Endothelial cell (in vitro differentiated cells): ENCODE measurements at regions not wholly inside any gene's neighbourhood (a gene's known extent, or its start where the extent isn't known, plus 50 kb on each side); places are given as distances from the start of the nearest gene placed in this dataset.

Source experiments
- DNase-seq: peaks from one replicate; pipeline ENCODE4 v3.0.0; 2021; ENCODE audit warnings: low spot score
- H3K27ac Mint-ChIP-seq: one replicate; pipeline ENCODE4 v1.8.0; 2021; ENCODE audit warnings: mixed read lengths, inconsistent platforms; ENCODE audit not compliant: unreplicated experiment
- H3K27me3 Mint-ChIP-seq: one replicate; pipeline ENCODE4 v1.8.0; 2021; ENCODE audit warnings: mild to moderate bottlenecking, moderate library complexity, mixed read lengths, inconsistent platforms; ENCODE audit not compliant: unreplicated experiment
- H3K36me3 Mint-ChIP-seq: one replicate; pipeline ENCODE4 v1.8.0; 2021; ENCODE audit warnings: mild to moderate bottlenecking, low read depth, mixed read lengths, inconsistent platforms; ENCODE audit not compliant: unreplicated experiment
- H3K4me1 Mint-ChIP-seq: one replicate; pipeline ENCODE4 v1.8.0; 2021; ENCODE audit warnings: mild to moderate bottlenecking, mixed read lengths, inconsistent platforms; ENCODE audit not compliant: unreplicated experiment
- H3K4me3 Mint-ChIP-seq: one replicate; pipeline ENCODE4 v1.8.0; 2021; ENCODE audit warnings: mild to moderate bottlenecking, mixed read lengths, inconsistent platforms; ENCODE audit not compliant: unreplicated experiment
- H3K9me3 Mint-ChIP-seq: one replicate; pipeline ENCODE4 v1.8.0; 2021; ENCODE audit warnings: mixed read lengths, inconsistent platforms; ENCODE audit not compliant: unreplicated experiment
- TF ChIP-seq, protein P1 (sequence below): fragments of 200-600 bp; sonication (generic); IDR thresholded peaks from one replicate; pipeline ENCODE4 v1.5.0; 2021; ENCODE audit warnings: antibody characterized with exemption; ENCODE audit not compliant: unreplicated experiment

DNA sequence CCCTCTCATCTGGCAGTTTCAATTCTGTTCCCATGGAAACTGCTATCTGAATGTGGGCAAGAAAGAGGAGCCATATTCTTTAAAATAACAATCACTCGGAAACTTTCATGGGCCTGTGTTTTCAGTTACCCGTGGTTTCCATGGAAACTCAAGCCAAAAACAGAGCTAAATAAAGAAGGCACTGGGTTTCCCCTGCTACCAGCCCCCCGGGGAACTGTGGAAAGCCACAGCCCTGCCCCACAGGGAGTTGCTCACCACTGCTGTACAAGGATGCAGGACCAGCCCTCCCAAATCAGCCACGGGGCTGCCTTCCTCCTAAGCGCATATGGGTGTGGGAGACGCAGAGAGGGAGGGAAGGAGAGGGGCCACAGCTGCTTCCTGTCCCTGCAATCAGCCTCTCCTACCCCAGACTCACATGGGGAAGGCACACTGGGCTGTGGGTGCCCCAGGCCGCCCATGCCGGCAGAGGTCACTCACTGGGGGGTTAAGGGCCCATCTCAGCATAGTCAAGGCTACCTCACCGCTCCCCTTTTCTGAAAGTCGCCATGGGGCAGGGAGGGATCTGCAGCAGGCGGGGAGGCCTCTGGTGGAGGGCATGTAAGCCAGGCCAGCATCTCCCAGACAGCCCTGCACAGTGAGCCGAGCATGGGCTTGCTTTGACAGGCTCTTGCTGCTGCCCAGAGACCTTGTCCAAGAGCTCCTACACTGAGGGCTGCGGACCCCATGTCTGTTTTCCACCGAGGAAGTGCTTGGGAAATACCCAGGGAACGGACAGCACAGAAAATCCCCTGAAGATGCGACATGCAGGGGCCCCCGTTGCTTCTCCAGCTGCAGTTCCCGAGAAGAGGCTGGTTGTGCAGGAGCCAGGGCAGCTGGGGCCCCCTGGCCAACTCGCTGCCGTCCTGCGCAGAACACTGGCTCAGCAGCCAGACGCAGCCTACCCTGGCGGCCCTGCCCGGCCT, 157.3 kb upstream of the PPP2R2D start:
- Mint-ChIP-seq H3K9me3 (no peaks in the 10 kb centered on the region), H3K36me3 (no peaks in the 10 kb centered on the region), H3K27ac (no peak overlapping the region), H3K4me3 (no peak overlapping the region), H3K4me1 (peaks cover 5% of the 10 kb centered on the region), H3K27me3 (peaks cover 21% of the 10 kb centered on the region)
- DNase-seq, result no peak
- TF ChIP-seq, protein P1, sequence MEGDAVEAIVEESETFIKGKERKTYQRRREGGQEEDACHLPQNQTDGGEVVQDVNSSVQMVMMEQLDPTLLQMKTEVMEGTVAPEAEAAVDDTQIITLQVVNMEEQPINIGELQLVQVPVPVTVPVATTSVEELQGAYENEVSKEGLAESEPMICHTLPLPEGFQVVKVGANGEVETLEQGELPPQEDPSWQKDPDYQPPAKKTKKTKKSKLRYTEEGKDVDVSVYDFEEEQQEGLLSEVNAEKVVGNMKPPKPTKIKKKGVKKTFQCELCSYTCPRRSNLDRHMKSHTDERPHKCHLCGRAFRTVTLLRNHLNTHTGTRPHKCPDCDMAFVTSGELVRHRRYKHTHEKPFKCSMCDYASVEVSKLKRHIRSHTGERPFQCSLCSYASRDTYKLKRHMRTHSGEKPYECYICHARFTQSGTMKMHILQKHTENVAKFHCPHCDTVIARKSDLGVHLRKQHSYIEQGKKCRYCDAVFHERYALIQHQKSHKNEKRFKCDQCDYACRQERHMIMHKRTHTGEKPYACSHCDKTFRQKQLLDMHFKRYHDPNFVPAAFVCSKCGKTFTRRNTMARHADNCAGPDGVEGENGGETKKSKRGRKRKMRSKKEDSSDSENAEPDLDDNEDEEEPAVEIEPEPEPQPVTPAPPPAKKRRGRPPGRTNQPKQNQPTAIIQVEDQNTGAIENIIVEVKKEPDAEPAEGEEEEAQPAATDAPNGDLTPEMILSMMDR, result no peak

DNA sequence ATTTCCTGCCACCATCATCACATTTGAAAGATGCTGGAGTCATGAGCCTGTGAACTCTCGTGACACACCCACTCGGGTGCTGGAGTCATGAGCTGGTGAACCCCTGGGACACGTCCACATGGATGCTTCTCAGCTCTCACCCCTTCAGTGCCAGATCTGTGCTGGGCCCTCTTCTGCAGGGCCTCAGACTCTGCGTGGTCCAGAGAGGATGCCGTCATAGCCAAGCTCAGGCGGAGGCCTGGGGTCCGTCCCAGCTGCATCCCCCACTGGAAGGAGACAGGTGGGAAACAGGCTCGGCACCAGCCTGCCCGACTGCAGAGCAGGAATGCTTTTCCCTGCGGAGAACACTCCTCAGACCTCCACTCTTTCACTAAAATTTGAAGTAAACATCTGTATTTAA, 156.5 kb upstream of the PPP2R2D start:
- Mint-ChIP-seq H3K27ac (no peak overlapping the region), H3K4me3 (no peak overlapping the region), H3K27me3 (peaks cover 22% of the 10 kb centered on the region), H3K9me3 (no peaks in the 10 kb centered on the region), H3K4me1 (peaks cover 5% of the 10 kb centered on the region), H3K36me3 (no peaks in the 10 kb centered on the region)
- no peak for DNase-seq
- TF ChIP-seq, protein P1, result no peak

DNA sequence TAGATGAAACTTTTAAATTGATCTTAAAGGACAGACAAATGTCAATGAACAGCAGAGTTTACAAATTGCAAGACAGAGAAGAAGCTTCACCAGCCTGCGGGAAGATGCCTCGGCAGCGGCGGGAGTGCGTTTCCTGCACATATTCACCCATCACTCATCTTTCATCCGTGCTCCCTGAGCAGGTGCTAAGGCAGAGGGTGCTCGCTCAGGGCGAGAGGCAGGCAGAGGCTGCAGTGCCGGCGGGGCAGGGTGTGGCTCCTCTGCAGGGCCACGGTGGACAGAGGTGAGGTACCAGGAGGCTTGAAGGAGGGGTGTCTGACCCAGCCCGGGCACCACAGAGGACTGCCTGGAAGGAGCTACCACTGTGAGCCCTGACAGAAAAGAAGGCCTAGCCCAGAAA, 155.2 kb upstream of the PPP2R2D start:
- no peak overlapping the region for H3K27ac Mint-ChIP-seq
- TF ChIP-seq, protein P1, result no peak
- DNase-seq, result no peak
- H3K36me3 Mint-ChIP-seq, result no peaks in the 10 kb centered on the region
- H3K4me1 Mint-ChIP-seq, result peaks cover 5% of the 10 kb centered on the region
- no peak overlapping the region for H3K4me3 Mint-ChIP-seq
- no peaks in the 10 kb centered on the region for H3K9me3 Mint-ChIP-seq
- peaks cover 22% of the 10 kb centered on the region for H3K27me3 Mint-ChIP-seq

DNA sequence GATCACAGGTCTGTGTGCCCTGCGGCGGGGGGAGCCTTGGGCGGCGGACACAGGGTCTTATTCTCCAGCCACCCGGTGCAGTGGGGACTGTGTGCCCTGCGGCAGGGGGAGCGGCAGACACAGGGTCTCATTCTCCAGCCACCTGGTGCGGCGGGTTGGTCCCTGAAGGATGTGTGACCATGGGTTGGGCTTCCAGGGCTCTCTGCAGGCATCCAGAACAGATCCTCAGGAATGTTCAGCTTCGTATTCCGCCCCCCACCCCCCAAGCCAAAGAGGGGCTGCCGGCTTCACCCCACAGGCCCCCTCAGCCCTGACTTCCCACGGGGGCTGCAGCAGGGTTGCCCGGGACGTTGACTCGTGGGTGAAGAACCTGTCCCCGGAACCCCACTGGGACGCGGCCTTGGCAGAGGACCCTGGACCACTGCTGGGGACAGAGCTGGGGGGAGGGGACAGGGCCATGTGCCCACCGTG, 154.5 kb upstream of the PPP2R2D start:
- no peaks in the 10 kb centered on the region for H3K9me3 Mint-ChIP-seq
- peaks cover 5% of the 10 kb centered on the region for H3K4me1 Mint-ChIP-seq
- H3K27me3 Mint-ChIP-seq, result peaks cover 22% of the 10 kb centered on the region
- H3K4me3 Mint-ChIP-seq, result no peak overlapping the region
- H3K36me3 Mint-ChIP-seq, result no peaks in the 10 kb centered on the region
- no peak overlapping the region for H3K27ac Mint-ChIP-seq
- DNase-seq, result no peak
- TF ChIP-seq, protein P1, result no peak

DNA sequence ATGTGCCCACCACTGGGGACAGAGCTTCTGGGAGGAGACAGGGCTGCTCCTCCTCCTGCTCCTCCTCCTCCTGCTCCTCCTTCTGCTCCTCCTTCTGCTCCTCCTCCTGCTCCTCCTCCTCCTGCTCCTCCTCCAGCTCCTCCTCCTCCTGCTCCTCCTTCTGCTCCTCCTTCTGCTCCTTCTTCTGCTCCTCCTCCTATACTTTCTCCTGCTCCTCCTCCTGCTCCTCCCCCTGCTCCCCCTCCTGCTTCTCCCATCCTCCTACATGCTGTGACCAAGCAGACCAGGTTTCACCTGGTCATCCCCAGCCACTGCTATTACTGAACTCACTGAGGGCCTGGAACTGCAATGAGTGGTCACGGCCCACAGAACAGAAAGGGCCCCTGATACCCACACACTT, 154.0 kb upstream of the PPP2R2D start:
- peaks cover 5% of the 10 kb centered on the region for H3K4me1 Mint-ChIP-seq
- H3K9me3 Mint-ChIP-seq, result no peaks in the 10 kb centered on the region
- H3K27me3 Mint-ChIP-seq, result peaks cover 22% of the 10 kb centered on the region
- H3K27ac Mint-ChIP-seq, result no peak overlapping the region
- H3K36me3 Mint-ChIP-seq, result no peaks in the 10 kb centered on the region
- no peak overlapping the region for H3K4me3 Mint-ChIP-seq
- TF ChIP-seq, protein P1, result no peak
- DNase-seq, result no peak
